Panc1 (cell line): ENCODE measurements at regions not wholly inside any gene's neighbourhood (a gene's known extent, or its start where the extent isn't known, plus 50 kb on each side); places are given as distances from the start of the nearest gene placed in this dataset.

Experiments
- ATAC-seq: fragments of 200-7000 bp; cut with Tn5 transposase; 2 replicates; pipeline ENCODE4 v1.9.1; 2020; ENCODE audit warnings: mild to moderate bottlenecking, moderate library complexity
- BruUV-seq: library from RNA; stranded (reverse); fragments of 400-500 nt; replicated peaks from 2 replicates; lab custom pipeline; 2021; lab: Mats Ljungman, UMichigan
- CTCF ChIA-PET: fragments of 300-600 bp; sonication (Branson Sonifier 250); formaldehyde crosslinking; loops from one replicate; lab custom pipeline; 2022; ENCODE audit warnings: antibody characterized with exemption; lab: Charles Lee
- POLR2A ChIA-PET: fragments of 300-600 bp; sonication (Branson Sonifier 250); formaldehyde crosslinking; loops from one replicate; lab custom pipeline; 2022; ENCODE audit warnings: antibody characterized with exemption; lab: Charles Lee
- DNase-seq: peaks from one replicate; pipeline ENCODE4 v3.0.0-alpha.2; 2010; ENCODE audit warnings: low read depth, low spot score
- H3K27ac ChIP-seq: 2 replicates; pipeline ENCODE4 v1.5.1; 2011; ENCODE audit warnings: mild to moderate bottlenecking, low read length, inconsistent platforms
- H3K27me3 ChIP-seq: fragments of 200-500 bp; sonication (Bioruptor generic); 2 replicates; pipeline ENCODE4 v1.6.0; 2014; ENCODE audit warnings: low read length, inconsistent platforms; ENCODE audit not compliant: control insufficient read depth, insufficient read depth
- H3K36me3 ChIP-seq: fragments of 200-500 bp; sonication (Bioruptor generic); 2 replicates; pipeline ENCODE4 v1.5.1; 2014; ENCODE audit warnings: inconsistent platforms, mild to moderate bottlenecking, low read length, moderate library complexity; ENCODE audit not compliant: control insufficient read depth, insufficient read depth
- H3K4me1 ChIP-seq: 2 replicates; pipeline ENCODE4 v1.5.1; 2011; ENCODE audit warnings: inconsistent platforms, mild to moderate bottlenecking, low read length, moderate library complexity; ENCODE audit not compliant: control insufficient read depth, insufficient read depth
- H3K4me3 ChIP-seq, 2 experiments: 2 replicates each; pipeline ENCODE4 v1.5.1; 2011 to 2012; ENCODE audit warnings: low read depth in 2 of 2, low read length in 2 of 2, mild to moderate bottlenecking in 2 of 2, inconsistent platforms in 1 of 2, moderate library complexity in 1 of 2
- H3K9me3 ChIP-seq: fragments of 200-500 bp; sonication (Bioruptor generic); 2 replicates; pipeline ENCODE4 v1.5.1; 2014; ENCODE audit warnings: low read depth, mild to moderate bottlenecking, inconsistent platforms, low read length, moderate library complexity; ENCODE audit not compliant: control insufficient read depth, insufficient read depth
- POLR2AphosphoS5 ChIP-seq: IDR thresholded peaks from 2 replicates; pipeline ENCODE4 v1.6.1; 2012; ENCODE audit warnings: mild to moderate bottlenecking, low read depth, low read length, moderate library complexity
- SIN3A ChIP-seq: IDR thresholded peaks from 2 replicates; pipeline ENCODE4 v1.6.1; 2012; ENCODE audit warnings: low read depth, mild to moderate bottlenecking, low read length, moderate library complexity, borderline replicate concordance; ENCODE audit not compliant: insufficient read depth
- TCF7L2 ChIP-seq: IDR thresholded peaks from 2 replicates; pipeline ENCODE4 v1.6.1; 2011; ENCODE audit warnings: mild to moderate bottlenecking, low read depth, low read length, inconsistent platforms
- in situ Hi-C: cut with HindIII; loops from 2 replicates; pipeline ENCODE4 v1.10.0; 2016; ENCODE audit warnings: low sequenced_read_pairs, low pct_unique_long_range_greater_than_20kb
- intact Hi-C: fragments of 100-400 bp; cut with micrococcal nuclease; formaldehyde crosslinking; loops from one replicate; pipeline ENCODE4 v1.10.0; 2022; ENCODE audit not compliant: unreplicated experiment
- TF ChIP-seq, protein P1 (sequence below): fragments of 450-650 bp; IDR thresholded peaks from 2 replicates; pipeline ENCODE4 v1.5.1; 2017; ENCODE audit warnings: mild to moderate bottlenecking
- TF ChIP-seq, protein P2 (sequence below), 2 experiments: IDR thresholded peaks; 2 replicates each; pipeline ENCODE4 v1.6.1; 2011 to 2012; ENCODE audit warnings: low read depth in 2 of 2, control low read depth in 1 of 2, low read length in 1 of 2, mild to moderate bottlenecking in 1 of 2, moderate library complexity in 1 of 2; ENCODE audit not compliant: insufficient read depth in 1 of 2

DNA sequence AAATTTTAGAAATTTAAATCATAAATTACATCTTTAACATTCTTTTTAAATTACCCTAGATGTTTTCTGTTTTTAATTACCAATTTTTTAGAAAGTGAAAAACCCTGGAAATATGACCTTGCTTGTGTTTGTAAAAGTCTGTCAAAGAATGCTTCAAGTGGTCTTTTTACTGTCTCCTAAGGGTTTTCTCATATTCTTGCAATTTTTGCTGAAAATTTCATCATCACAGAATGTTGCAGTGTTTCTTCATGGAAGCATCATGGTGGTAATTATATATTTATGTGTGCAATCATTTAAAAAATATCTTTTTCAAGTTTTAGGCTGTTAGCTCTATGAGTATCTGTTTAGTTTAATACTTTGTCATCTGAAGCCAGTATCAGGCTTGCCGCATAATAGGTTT is 178.2 kb downstream of the HDGFL1 start:
- no peak overlapping the region for H3K27ac ChIP-seq
- H3K36me3 ChIP-seq: no peaks in the 10 kb centered on the region
- in situ Hi-C loops (no loop called here), intact Hi-C loops (no loop called here)
- ChIA-PET CTCF (no interaction called here), POLR2A (no interaction called here)
- DNase-seq (no peak), ATAC-seq (no peak)
- no TSS peak for BruUV-seq
- no peaks in the 10 kb centered on the region for H3K4me1 ChIP-seq
- no peaks in the 10 kb centered on the region for H3K9me3 ChIP-seq
- H3K4me3 ChIP-seq: no peak overlapping the region
- H3K27me3 ChIP-seq: no peaks in the 10 kb centered on the region
- TF ChIP-seq SIN3A (no peak), POLR2AphosphoS5 (no peak)
- TF ChIP-seq, protein P1, sequence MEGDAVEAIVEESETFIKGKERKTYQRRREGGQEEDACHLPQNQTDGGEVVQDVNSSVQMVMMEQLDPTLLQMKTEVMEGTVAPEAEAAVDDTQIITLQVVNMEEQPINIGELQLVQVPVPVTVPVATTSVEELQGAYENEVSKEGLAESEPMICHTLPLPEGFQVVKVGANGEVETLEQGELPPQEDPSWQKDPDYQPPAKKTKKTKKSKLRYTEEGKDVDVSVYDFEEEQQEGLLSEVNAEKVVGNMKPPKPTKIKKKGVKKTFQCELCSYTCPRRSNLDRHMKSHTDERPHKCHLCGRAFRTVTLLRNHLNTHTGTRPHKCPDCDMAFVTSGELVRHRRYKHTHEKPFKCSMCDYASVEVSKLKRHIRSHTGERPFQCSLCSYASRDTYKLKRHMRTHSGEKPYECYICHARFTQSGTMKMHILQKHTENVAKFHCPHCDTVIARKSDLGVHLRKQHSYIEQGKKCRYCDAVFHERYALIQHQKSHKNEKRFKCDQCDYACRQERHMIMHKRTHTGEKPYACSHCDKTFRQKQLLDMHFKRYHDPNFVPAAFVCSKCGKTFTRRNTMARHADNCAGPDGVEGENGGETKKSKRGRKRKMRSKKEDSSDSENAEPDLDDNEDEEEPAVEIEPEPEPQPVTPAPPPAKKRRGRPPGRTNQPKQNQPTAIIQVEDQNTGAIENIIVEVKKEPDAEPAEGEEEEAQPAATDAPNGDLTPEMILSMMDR: no peak

DNA sequence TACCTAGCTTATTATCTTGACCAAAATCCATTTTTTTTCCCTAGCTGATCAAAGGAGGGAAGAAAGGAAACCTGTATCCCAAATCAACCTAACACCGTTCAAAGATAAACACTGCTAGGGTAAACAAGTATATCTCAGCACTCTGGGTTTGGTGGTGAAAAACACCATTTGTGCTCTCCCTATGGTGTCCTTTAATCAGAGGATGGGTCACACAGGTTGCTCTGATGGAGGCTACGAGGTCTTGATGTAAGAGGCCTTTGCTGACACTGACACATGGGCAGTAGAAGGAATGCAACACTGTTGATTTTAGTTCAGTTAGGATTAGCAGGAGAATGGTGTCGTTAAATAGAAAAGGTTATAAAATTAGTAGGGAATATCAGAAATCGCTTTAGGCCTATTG is 179.3 kb downstream of the HDGFL1 start:
- no TSS peak for BruUV-seq
- TF ChIP-seq TCF7L2 (no peak), SIN3A (no peak), POLR2AphosphoS5 (no peak)
- TF ChIP-seq, protein P2, sequence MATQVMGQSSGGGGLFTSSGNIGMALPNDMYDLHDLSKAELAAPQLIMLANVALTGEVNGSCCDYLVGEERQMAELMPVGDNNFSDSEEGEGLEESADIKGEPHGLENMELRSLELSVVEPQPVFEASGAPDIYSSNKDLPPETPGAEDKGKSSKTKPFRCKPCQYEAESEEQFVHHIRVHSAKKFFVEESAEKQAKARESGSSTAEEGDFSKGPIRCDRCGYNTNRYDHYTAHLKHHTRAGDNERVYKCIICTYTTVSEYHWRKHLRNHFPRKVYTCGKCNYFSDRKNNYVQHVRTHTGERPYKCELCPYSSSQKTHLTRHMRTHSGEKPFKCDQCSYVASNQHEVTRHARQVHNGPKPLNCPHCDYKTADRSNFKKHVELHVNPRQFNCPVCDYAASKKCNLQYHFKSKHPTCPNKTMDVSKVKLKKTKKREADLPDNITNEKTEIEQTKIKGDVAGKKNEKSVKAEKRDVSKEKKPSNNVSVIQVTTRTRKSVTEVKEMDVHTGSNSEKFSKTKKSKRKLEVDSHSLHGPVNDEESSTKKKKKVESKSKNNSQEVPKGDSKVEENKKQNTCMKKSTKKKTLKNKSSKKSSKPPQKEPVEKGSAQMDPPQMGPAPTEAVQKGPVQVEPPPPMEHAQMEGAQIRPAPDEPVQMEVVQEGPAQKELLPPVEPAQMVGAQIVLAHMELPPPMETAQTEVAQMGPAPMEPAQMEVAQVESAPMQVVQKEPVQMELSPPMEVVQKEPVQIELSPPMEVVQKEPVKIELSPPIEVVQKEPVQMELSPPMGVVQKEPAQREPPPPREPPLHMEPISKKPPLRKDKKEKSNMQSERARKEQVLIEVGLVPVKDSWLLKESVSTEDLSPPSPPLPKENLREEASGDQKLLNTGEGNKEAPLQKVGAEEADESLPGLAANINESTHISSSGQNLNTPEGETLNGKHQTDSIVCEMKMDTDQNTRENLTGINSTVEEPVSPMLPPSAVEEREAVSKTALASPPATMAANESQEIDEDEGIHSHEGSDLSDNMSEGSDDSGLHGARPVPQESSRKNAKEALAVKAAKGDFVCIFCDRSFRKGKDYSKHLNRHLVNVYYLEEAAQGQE (IDR thresholded peaks at IDR 0.05; ENCODE audit: insufficient read depth in 1 of 2, low read depth in 2 of 2, low read length in 1 of 2): no peak
- TF ChIP-seq, protein P1: no peak
- ChIA-PET POLR2A (no interaction called here), CTCF (no interaction called here)
- Histone ChIP-seq H3K4me3 (no peak overlapping the region), H3K27me3 (no peaks in the 10 kb centered on the region), H3K4me1 (no peaks in the 10 kb centered on the region), H3K27ac (no peak overlapping the region), H3K9me3 (no peaks in the 10 kb centered on the region), H3K36me3 (no peaks in the 10 kb centered on the region)
- in situ Hi-C loops: no loop called here
- intact Hi-C loops: no loop called here
- DNase-seq: no peak
- ATAC-seq: no peak
